ENCODE measurements at regions not wholly inside any gene's neighbourhood (a gene's known extent, or its start where the extent isn't known, plus 50 kb on each side); places are given as distances from the start of the nearest gene placed in this dataset.

DNA sequence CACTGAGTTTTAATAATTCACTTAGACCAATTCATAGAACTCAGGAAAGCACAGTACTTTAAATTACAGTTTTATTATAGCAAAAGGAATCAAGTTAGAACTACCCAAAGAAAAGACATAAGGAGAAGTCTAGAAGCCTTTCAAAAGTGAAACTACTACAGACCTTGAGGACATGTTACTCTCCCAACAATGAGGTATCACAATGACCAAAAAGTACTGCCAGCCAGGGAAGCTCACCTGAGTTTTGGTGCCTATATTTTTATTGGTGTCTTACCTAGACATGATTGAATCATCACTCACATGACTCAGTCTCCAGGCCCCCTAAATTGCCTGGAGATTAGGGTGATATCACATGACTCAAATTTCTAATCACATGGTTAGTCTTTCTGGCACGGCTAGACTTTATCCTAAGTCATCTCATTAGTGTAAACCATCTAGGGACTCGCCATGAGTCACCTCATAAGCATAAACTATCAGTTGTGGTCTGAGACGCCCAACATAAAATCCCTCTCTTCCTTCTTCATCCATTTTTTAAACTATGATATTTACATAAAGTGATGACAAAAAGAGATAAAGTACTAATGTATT, 372.3 kb downstream of the TMA16 start:
- no peaks in the 10 kb centered on the region for H3K79me2 ChIP-seq (ENCODE audit: low read length)
- no peak overlapping the region for H3K9ac ChIP-seq (ENCODE audit: low read length)
- no peak overlapping the region for H2AFZ ChIP-seq (ENCODE audit: low read length)
- no peaks in the 10 kb centered on the region for H3K9me2 ChIP-seq (replicated peaks; ENCODE audit: insufficient read depth, low read length)
- no peaks in the 10 kb centered on the region for H3K36me3 ChIP-seq (replicated peaks; ENCODE audit: insufficient read depth, low read length)
- no peak overlapping the region for H3K4me2 ChIP-seq (ENCODE audit: low read depth, low read length)
- DNase-seq: peak; percentile 19
- no peak overlapping the region for H3K4me3 ChIP-seq (ENCODE audit: low read length)
- no peaks in the 10 kb centered on the region for H3K4me1 ChIP-seq (ENCODE audit: low read length)
- TF ChIP-seq EZH2phosphoT487 (IDR thresholded peaks at IDR 0.05; ENCODE audit: low read length) (no peak), EZH2 (optimal IDR thresholded peaks at IDR 0.05; ENCODE audit: low read depth, low read length) (no peak)
- TF ChIP-seq, protein P1, sequence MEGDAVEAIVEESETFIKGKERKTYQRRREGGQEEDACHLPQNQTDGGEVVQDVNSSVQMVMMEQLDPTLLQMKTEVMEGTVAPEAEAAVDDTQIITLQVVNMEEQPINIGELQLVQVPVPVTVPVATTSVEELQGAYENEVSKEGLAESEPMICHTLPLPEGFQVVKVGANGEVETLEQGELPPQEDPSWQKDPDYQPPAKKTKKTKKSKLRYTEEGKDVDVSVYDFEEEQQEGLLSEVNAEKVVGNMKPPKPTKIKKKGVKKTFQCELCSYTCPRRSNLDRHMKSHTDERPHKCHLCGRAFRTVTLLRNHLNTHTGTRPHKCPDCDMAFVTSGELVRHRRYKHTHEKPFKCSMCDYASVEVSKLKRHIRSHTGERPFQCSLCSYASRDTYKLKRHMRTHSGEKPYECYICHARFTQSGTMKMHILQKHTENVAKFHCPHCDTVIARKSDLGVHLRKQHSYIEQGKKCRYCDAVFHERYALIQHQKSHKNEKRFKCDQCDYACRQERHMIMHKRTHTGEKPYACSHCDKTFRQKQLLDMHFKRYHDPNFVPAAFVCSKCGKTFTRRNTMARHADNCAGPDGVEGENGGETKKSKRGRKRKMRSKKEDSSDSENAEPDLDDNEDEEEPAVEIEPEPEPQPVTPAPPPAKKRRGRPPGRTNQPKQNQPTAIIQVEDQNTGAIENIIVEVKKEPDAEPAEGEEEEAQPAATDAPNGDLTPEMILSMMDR (IDR thresholded peaks at IDR 0.05; ENCODE audit: low read length): no peak
- H3K9me3 ChIP-seq (replicated peaks; ENCODE audit: insufficient read depth, low read length): no peaks in the 10 kb centered on the region; the same call in 1 of the 2 replicates
- H3F3A ChIP-seq (ENCODE audit: insufficient read depth, low read length): no peaks in the 10 kb centered on the region
- no peaks in the 10 kb centered on the region for H4K20me1 ChIP-seq (ENCODE audit: insufficient read depth, low read length)
- H3K27ac ChIP-seq (ENCODE audit: low read length): no peak overlapping the region
- no peaks in the 10 kb centered on the region for H3K27me3 ChIP-seq (replicated peaks; ENCODE audit: insufficient read depth, low read length)

DNA sequence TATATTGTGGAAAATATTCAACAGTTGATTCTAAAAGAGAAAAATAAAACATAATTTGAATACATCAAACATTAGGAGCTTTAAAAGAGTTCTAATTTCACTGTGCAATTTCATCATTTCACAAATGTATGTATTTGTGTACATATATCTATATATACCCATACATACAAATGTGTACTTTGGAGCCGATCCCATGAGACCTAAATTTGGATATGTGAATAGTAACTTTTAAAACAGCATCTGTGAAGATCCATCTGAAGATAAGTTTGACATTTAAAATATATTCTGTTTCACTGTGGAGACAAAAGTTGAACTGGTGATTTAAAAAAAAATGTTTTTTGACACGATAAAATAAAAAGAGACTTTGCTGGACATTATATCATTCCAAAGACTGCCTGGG, 374.0 kb downstream of the TMA16 start:
- no peaks in the 10 kb centered on the region for H4K20me1 ChIP-seq (ENCODE audit: insufficient read depth, low read length)
- H3K27me3 ChIP-seq (replicated peaks; ENCODE audit: insufficient read depth, low read length): no peaks in the 10 kb centered on the region
- TF ChIP-seq EZH2phosphoT487 (IDR thresholded peaks at IDR 0.05; ENCODE audit: low read length) (no peak), EZH2 (optimal IDR thresholded peaks at IDR 0.05; ENCODE audit: low read depth, low read length) (no peak)
- TF ChIP-seq, protein P1 (IDR thresholded peaks at IDR 0.05; ENCODE audit: low read length): no peak
- no peak overlapping the region for H2AFZ ChIP-seq (ENCODE audit: low read length)
- H3K9me2 ChIP-seq (replicated peaks; ENCODE audit: insufficient read depth, low read length): no peaks in the 10 kb centered on the region
- H3K9ac ChIP-seq (ENCODE audit: low read length): no peak overlapping the region
- H3K4me1 ChIP-seq (ENCODE audit: low read length): no peaks in the 10 kb centered on the region
- no peak for DNase-seq
- H3K4me3 ChIP-seq (ENCODE audit: low read length): no peak overlapping the region
- no peaks in the 10 kb centered on the region for H3K79me2 ChIP-seq (ENCODE audit: low read length)
- H3F3A ChIP-seq (ENCODE audit: insufficient read depth, low read length): no peaks in the 10 kb centered on the region
- no peak overlapping the region for H3K4me2 ChIP-seq (ENCODE audit: low read depth, low read length)
- no peak overlapping the region for H3K27ac ChIP-seq (ENCODE audit: low read length)
- H3K36me3 ChIP-seq (replicated peaks; ENCODE audit: insufficient read depth, low read length): no peaks in the 10 kb centered on the region
- H3K9me3 ChIP-seq (replicated peaks; ENCODE audit: insufficient read depth, low read length): no peaks in the 10 kb centered on the region; the same call in 1 of the 2 replicates

DNA sequence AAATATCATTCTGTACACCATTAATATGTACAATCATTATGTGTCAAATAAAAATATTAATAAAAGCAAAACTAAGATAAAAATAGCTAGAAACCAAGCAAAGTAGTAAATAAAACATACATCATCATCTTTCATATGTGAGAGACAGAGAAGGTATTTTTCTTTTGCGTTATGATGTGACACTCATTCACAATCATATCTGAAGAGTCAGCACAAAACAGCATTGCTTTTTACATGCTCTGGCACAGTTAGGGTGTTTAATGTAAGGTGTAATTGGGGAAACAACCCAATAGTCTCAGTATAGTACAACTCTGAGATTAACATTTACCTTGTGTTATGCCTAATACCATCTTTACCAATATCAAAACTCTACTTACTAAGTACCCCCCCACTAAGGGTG, 376.6 kb downstream of the TMA16 start:
- no peak for DNase-seq
- no peaks in the 10 kb centered on the region for H3K9me3 ChIP-seq (replicated peaks; ENCODE audit: insufficient read depth, low read length)
- H3K27me3 ChIP-seq (replicated peaks; ENCODE audit: insufficient read depth, low read length): no peaks in the 10 kb centered on the region

More for the DNA sequence above, 376.6 kb downstream of the TMA16 start:
- H3K4me1 ChIP-seq (ENCODE audit: low read length): no peaks in the 10 kb centered on the region
- H3K79me2 ChIP-seq (ENCODE audit: low read length): no peaks in the 10 kb centered on the region
- TF ChIP-seq, protein P1 (IDR thresholded peaks at IDR 0.05; ENCODE audit: low read length): no peak
- no peak for TF ChIP-seq EZH2 (optimal IDR thresholded peaks at IDR 0.05; ENCODE audit: low read depth, low read length)
- TF ChIP-seq EZH2phosphoT487 (IDR thresholded peaks at IDR 0.05; ENCODE audit: low read length): no peak
- H2AFZ ChIP-seq (ENCODE audit: low read length): no peak overlapping the region
- no peaks in the 10 kb centered on the region for H3K9me2 ChIP-seq (replicated peaks; ENCODE audit: insufficient read depth, low read length)
- no peak overlapping the region for H3K9ac ChIP-seq (ENCODE audit: low read length)
- no peak overlapping the region for H3K4me2 ChIP-seq (ENCODE audit: low read depth, low read length)
- no peak overlapping the region for H3K4me3 ChIP-seq (ENCODE audit: low read length)
- no peaks in the 10 kb centered on the region for H3F3A ChIP-seq (ENCODE audit: insufficient read depth, low read length)
- no peak overlapping the region for H3K27ac ChIP-seq (ENCODE audit: low read length)
- no peaks in the 10 kb centered on the region for H4K20me1 ChIP-seq (ENCODE audit: insufficient read depth, low read length)
- no peaks in the 10 kb centered on the region for H3K36me3 ChIP-seq (replicated peaks; ENCODE audit: insufficient read depth, low read length)
